A549 (cell line): ENCODE measurements at regions not wholly inside any gene's neighbourhood (a gene's known extent, or its start where the extent isn't known, plus 50 kb on each side); places are given as distances from the start of the nearest gene placed in this dataset.

Experiments used
- ATAC-seq, 2 experiments: fragments of 200-7000 bp in 1 of 2; fragments of >200 bp in 1 of 2; cut with Nextera tagmentation in 1 of 2; cut with Tn5 transposase in 1 of 2; 3 replicates each; pipeline versions ENCODE4 v1.8.0 to v1.9.1; 2018 to 2020; ENCODE audit warnings: mild to moderate bottlenecking in 1 of 2, moderate library complexity in 1 of 2
- CTCF ChIA-PET: fragments of 300-600 bp; sonication (Branson Sonifier 250); formaldehyde crosslinking; extraction: SDS; loops from one replicate; lab custom pipeline; 2021; ENCODE audit warnings: antibody characterized with exemption, inconsistent platforms; lab: Yijun Ruan, JAX
- POLR2A ChIA-PET: fragments of 350-600 bp; formaldehyde crosslinking; extraction: SDS; loops from one replicate; lab custom pipeline; 2021; ENCODE audit warnings: antibody characterized with exemption, inconsistent platforms; lab: Yijun Ruan, JAX
- DNase-seq, 2 experiments: peaks; one replicate each; pipeline versions ENCODE4 v3.0.0 to v3.0.0-alpha.2; 2011 to 2016; ENCODE audit warnings: low read depth in 1 of 2, low spot score in 1 of 2
- FAIRE-seq: peaks from 2 replicates; lab custom pipeline; 2011; peaks lifted over from hg19 to GRCh38; lab: Jason Lieb, UNC
- H3K27ac ChIP-seq, 2 experiments: fragments of >200 bp; sonication (Bioruptor Twin); formaldehyde crosslinking; 3 replicates each; pipeline ENCODE4 v1.5.1; 2016 to 2017
- H3K4me1 ChIP-seq: fragments of >200 bp; sonication (Bioruptor Twin); formaldehyde crosslinking; 3 replicates; pipeline ENCODE4 v1.6.1; 2016
- H3K4me2 ChIP-seq: fragments of >200 bp; sonication (Bioruptor Twin); formaldehyde crosslinking; 3 replicates; pipeline ENCODE4 v1.6.1; 2016
- H3K4me3 ChIP-seq: fragments of >200 bp; sonication (Bioruptor Twin); formaldehyde crosslinking; 3 replicates; pipeline ENCODE4 v1.5.1; 2016
- H3K9me3 ChIP-seq: fragments of >200 bp; sonication (Bioruptor Twin); formaldehyde crosslinking; 3 replicates; pipeline ENCODE4 v1.6.1; 2016
- BCL3 ChIP-seq: fragments of >200 bp; sonication (Bioruptor Twin); formaldehyde crosslinking; IDR thresholded peaks from 3 replicates; pipeline ENCODE4 v1.6.1; 2016
- CBX8 ChIP-seq: fragments of 200-600 bp; sonication (generic); IDR thresholded peaks from 2 replicates; pipeline ENCODE4 v1.6.1; 2016
- CHD2 ChIP-seq: fragments of 150-350 bp; IDR thresholded peaks from 2 replicates; pipeline ENCODE4 v1.6.1; 2014; ENCODE audit warnings: low read length; ENCODE audit not compliant: partially characterized antibody
- EHMT2 ChIP-seq: fragments of 200-600 bp; sonication (generic); IDR thresholded peaks from 2 replicates; pipeline ENCODE4 v1.6.1; 2016; ENCODE audit warnings: antibody characterized with exemption, low read depth, mild to moderate bottlenecking, moderate library complexity
- FOXS1 ChIP-seq: fragments of 250-450 bp; sonication (Bioruptor Pico); IDR thresholded peaks from 2 replicates; pipeline ENCODE4 v1.5.0; 2020; ENCODE audit warnings: mild to moderate bottlenecking, moderate library complexity
- GATA3 ChIP-seq: IDR thresholded peaks from 2 replicates; pipeline ENCODE4 v1.6.1; 2012; ENCODE audit warnings: borderline replicate concordance
- HOXB13 ChIP-seq: fragments of 250-450 bp; sonication (Bioruptor Pico); IDR thresholded peaks from 2 replicates; pipeline ENCODE4 v1.5.0; 2020; ENCODE audit warnings: low read depth, mild to moderate bottlenecking, moderate library complexity
- HOXB5 ChIP-seq: fragments of 250-450 bp; sonication (Bioruptor Pico); IDR thresholded peaks from 2 replicates; pipeline ENCODE4 v1.5.0; 2020; ENCODE audit warnings: mild to moderate bottlenecking, moderate library complexity
- JUN ChIP-seq, 2 experiments: fragments of >200 bp; sonication (Bioruptor Twin); formaldehyde crosslinking; IDR thresholded peaks; 2 replicates in 1 of 2; 3 replicates in 1 of 2; pipeline ENCODE4 v1.6.1; 2016 to 2017
- KDM1A ChIP-seq: fragments of 200-600 bp; sonication (generic); IDR thresholded peaks from 2 replicates; pipeline ENCODE4 v1.6.1; 2016; ENCODE audit warnings: low read depth, mild to moderate bottlenecking
- MAZ ChIP-seq: fragments of 150-350 bp; IDR thresholded peaks from 2 replicates; pipeline ENCODE4 v1.6.1; 2014; ENCODE audit warnings: antibody characterized with exemption, low read depth, low read length, borderline replicate concordance
- NR3C1 ChIP-seq: fragments of >200 bp; sonication (Bioruptor Twin); formaldehyde crosslinking; IDR thresholded peaks from 3 replicates; pipeline ENCODE4 v1.6.1; 2017
- PHF8 ChIP-seq: fragments of 200-600 bp; sonication (generic); IDR thresholded peaks from 2 replicates; pipeline ENCODE4 v1.6.1; 2016; ENCODE audit warnings: low read depth, mild to moderate bottlenecking, antibody characterized with exemption, moderate library complexity, borderline replicate concordance
- RAD21 ChIP-seq, 2 experiments: fragments of >200 bp in 1 of 2; sonication (Bioruptor Twin) in 1 of 2; formaldehyde crosslinking in 1 of 2; IDR thresholded peaks in 1 of 2; conservative IDR thresholded peaks in 1 of 2; 2 replicates in 1 of 2; 3 replicates in 1 of 2; pipeline ENCODE4 v1.6.1; 2012 to 2018; ENCODE audit warnings: inconsistent platforms in 1 of 2
- RARB ChIP-seq: fragments of 250-450 bp; sonication (Bioruptor Pico); IDR thresholded peaks from 2 replicates; pipeline ENCODE4 v1.8.0; 2021; ENCODE audit warnings: mild to moderate bottlenecking, moderate library complexity
- RCOR1 ChIP-seq: fragments of 150-350 bp; IDR thresholded peaks from 2 replicates; pipeline ENCODE4 v1.6.1; 2014; ENCODE audit warnings: antibody characterized with exemption, low read length, low read depth
- RNF2 ChIP-seq: fragments of 200-600 bp; sonication (generic); IDR thresholded peaks from 2 replicates; pipeline ENCODE4 v1.6.1; 2016; ENCODE audit warnings: low read depth, mild to moderate bottlenecking, antibody characterized with exemption, moderate library complexity, borderline replicate concordance
- TFCP2L1 ChIP-seq: fragments of 250-450 bp; sonication (Bioruptor Pico); IDR thresholded peaks from 2 replicates; pipeline ENCODE4 v1.5.0; 2021; ENCODE audit warnings: mild to moderate bottlenecking
- WGBS: methylation state at CpG from one replicate; pipeline ENCODE4 v1.1.6; 2017; ENCODE audit errors: missing lambda C conversion rate; 5-methylcytosine and 5-hydroxymethylcytosine counted together
- TF ChIP-seq, protein P1 (sequence below): IDR thresholded peaks from 2 replicates; pipeline ENCODE4 v1.6.1; 2012; ENCODE audit warnings: low read depth, borderline replicate concordance
- TF ChIP-seq, protein P2 (sequence below): fragments of 250-450 bp; sonication (Bioruptor Pico); IDR thresholded peaks from 2 replicates; pipeline ENCODE4 v1.5.0; 2020; ENCODE audit warnings: low read depth, mild to moderate bottlenecking, moderate library complexity
- TF ChIP-seq, protein P3 (sequence below): fragments of 150-350 bp; IDR thresholded peaks from 2 replicates; pipeline ENCODE4 v1.6.1; 2014; ENCODE audit warnings: low read depth, mild to moderate bottlenecking, low read length
- TF ChIP-seq, protein P4 (sequence below): fragments of 450-650 bp; IDR thresholded peaks from 2 replicates; pipeline ENCODE4 v1.6.1; 2014; ENCODE audit warnings: antibody characterized with exemption
- TF ChIP-seq, protein P5 (sequence below): IDR thresholded peaks from 2 replicates; pipeline ENCODE4 v1.6.1; 2012
- TF ChIP-seq, protein P6 (sequence below): fragments of 200-600 bp; sonication (generic); IDR thresholded peaks from 2 replicates; pipeline ENCODE4 v1.6.1; 2016; ENCODE audit warnings: antibody characterized with exemption, mild to moderate bottlenecking, moderate library complexity

GRCh38 chr2:236943068-236943467, 142.6 kb upstream of the COPS8 start (continued):
- TF ChIP-seq, protein P1, sequence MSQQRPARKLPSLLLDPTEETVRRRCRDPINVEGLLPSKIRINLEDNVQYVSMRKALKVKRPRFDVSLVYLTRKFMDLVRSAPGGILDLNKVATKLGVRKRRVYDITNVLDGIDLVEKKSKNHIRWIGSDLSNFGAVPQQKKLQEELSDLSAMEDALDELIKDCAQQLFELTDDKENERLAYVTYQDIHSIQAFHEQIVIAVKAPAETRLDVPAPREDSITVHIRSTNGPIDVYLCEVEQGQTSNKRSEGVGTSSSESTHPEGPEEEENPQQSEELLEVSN = no peak

DNA sequence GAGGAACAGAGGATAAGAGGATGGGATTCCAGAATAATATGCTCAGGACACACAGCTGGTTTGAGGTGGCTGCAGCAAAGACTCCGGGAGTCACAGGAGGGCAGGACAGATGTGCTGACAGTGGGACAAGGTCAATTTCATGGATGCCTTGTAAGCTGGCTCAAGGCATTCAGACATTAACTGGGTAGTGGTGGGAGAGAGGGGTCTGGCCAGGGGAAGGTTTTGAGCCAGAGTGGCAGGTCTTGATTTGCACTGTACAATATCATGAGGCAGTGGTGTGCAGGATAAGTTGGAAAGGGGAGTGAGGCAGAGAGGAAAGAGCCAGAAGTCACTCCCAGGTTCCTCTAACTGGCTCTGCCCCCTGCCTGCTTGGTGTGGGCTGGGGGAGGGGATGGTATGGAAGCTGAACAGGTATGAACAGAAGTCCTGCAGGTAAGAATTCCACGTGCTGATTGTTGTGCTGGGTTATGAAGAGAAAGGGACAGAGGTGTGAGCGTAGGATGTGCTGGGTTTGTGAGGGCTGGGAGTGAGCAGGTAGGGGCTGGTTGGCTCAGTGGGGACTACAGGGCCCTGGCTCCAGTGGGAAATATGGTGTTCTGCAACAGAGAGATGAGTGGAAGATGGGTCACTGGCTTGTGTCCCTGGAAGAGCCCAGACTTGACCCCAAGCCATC, 141.7 kb upstream of the COPS8 start:
- no peak for DNase-seq
- no peak for ATAC-seq
- TF ChIP-seq JUN (IDR thresholded peaks at IDR 0.05) (no peak), CHD2 (no peak), BCL3 (no peak), RNF2 (no peak), MAZ (no peak), HOXB5 (CRISPR knock-in tag) (no peak), PHF8 (no peak), RCOR1 (no peak), KDM1A (no peak), RAD21 (conservative IDR thresholded peaks at IDR 0.05 in 1 of 2, IDR thresholded peaks at IDR 0.05 in 1 of 2) (no peak), CBX8 (no peak), TFCP2L1 (no peak), HOXB13 (CRISPR knock-in tag) (no peak), GATA3 (no peak)
- TF ChIP-seq, protein P2, sequence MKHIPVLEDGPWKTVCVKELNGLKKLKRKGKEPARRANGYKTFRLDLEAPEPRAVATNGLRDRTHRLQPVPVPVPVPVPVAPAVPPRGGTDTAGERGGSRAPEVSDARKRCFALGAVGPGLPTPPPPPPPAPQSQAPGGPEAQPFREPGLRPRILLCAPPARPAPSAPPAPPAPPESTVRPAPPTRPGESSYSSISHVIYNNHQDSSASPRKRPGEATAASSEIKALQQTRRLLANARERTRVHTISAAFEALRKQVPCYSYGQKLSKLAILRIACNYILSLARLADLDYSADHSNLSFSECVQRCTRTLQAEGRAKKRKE = no peak
- TF ChIP-seq, protein P1 = no peak
- TF ChIP-seq, protein P3, sequence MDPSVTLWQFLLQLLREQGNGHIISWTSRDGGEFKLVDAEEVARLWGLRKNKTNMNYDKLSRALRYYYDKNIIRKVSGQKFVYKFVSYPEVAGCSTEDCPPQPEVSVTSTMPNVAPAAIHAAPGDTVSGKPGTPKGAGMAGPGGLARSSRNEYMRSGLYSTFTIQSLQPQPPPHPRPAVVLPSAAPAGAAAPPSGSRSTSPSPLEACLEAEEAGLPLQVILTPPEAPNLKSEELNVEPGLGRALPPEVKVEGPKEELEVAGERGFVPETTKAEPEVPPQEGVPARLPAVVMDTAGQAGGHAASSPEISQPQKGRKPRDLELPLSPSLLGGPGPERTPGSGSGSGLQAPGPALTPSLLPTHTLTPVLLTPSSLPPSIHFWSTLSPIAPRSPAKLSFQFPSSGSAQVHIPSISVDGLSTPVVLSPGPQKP = no peak
- TF ChIP-seq, protein P4, sequence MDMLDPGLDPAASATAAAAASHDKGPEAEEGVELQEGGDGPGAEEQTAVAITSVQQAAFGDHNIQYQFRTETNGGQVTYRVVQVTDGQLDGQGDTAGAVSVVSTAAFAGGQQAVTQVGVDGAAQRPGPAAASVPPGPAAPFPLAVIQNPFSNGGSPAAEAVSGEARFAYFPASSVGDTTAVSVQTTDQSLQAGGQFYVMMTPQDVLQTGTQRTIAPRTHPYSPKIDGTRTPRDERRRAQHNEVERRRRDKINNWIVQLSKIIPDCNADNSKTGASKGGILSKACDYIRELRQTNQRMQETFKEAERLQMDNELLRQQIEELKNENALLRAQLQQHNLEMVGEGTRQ = no peak
- Histone ChIP-seq H3K4me3 (no peak overlapping the region), H3K27ac (no peak overlapping the region), H3K4me1 (no peaks in the 10 kb centered on the region), H3K9me3 (no peaks in the 10 kb centered on the region), H3K4me2 (no peak overlapping the region)
- WGBS = 42% methylated on average over 3 of the region's 3 CpGs
- POLR2A ChIA-PET = no interaction called here
- CTCF ChIA-PET = no interaction called here
- FAIRE-seq = no peak

- POLR2A ChIA-PET = no interaction called here
- Histone ChIP-seq H3K4me3 (no peak overlapping the region), H3K4me2 (no peak overlapping the region), H3K4me1 (no peaks in the 10 kb centered on the region), H3K27ac (no peak overlapping the region), H3K9me3 (no peaks in the 10 kb centered on the region)
- ATAC-seq (no peak), FAIRE-seq (no peak), DNase-seq (no peak)
- 11% methylated on average over 3 of the region's 7 CpGs for WGBS
- CTCF ChIA-PET = no interaction called here
- TF ChIP-seq, protein P1 = no peak
- TF ChIP-seq FOXS1 (CRISPR knock-in tag) (no peak), HOXB13 (CRISPR knock-in tag) (no peak), GATA3 (no peak), RARB (CRISPR knock-in tag) (no peak), JUN (IDR thresholded peaks at IDR 0.05) (no peak), EHMT2 (no peak), RCOR1 (no peak), NR3C1 (no peak), KDM1A (no peak)
- TF ChIP-seq, protein P5, sequence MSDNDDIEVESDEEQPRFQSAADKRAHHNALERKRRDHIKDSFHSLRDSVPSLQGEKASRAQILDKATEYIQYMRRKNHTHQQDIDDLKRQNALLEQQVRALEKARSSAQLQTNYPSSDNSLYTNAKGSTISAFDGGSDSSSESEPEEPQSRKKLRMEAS = no peak
- TF ChIP-seq, protein P6, sequence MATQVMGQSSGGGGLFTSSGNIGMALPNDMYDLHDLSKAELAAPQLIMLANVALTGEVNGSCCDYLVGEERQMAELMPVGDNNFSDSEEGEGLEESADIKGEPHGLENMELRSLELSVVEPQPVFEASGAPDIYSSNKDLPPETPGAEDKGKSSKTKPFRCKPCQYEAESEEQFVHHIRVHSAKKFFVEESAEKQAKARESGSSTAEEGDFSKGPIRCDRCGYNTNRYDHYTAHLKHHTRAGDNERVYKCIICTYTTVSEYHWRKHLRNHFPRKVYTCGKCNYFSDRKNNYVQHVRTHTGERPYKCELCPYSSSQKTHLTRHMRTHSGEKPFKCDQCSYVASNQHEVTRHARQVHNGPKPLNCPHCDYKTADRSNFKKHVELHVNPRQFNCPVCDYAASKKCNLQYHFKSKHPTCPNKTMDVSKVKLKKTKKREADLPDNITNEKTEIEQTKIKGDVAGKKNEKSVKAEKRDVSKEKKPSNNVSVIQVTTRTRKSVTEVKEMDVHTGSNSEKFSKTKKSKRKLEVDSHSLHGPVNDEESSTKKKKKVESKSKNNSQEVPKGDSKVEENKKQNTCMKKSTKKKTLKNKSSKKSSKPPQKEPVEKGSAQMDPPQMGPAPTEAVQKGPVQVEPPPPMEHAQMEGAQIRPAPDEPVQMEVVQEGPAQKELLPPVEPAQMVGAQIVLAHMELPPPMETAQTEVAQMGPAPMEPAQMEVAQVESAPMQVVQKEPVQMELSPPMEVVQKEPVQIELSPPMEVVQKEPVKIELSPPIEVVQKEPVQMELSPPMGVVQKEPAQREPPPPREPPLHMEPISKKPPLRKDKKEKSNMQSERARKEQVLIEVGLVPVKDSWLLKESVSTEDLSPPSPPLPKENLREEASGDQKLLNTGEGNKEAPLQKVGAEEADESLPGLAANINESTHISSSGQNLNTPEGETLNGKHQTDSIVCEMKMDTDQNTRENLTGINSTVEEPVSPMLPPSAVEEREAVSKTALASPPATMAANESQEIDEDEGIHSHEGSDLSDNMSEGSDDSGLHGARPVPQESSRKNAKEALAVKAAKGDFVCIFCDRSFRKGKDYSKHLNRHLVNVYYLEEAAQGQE = no peak
Observed at GRCh38 chr2:236944561-236944960, 141.1 kb upstream of the COPS8 start.
